HG03175 (cell line): ENCODE measurements at regions not wholly inside any gene's neighbourhood (a gene's known extent, or its start where the extent isn't known, plus 50 kb on each side); places are given as distances from the start of the nearest gene placed in this dataset.

Experiments used
- ATAC-seq: cut with Tn5 transposase; IDR thresholded peaks from one replicate; pipeline ENCODE4 v1.9.1; 2021; ENCODE audit warnings: mild to moderate bottlenecking, moderate library complexity; ENCODE audit not compliant: unreplicated experiment

DNA sequence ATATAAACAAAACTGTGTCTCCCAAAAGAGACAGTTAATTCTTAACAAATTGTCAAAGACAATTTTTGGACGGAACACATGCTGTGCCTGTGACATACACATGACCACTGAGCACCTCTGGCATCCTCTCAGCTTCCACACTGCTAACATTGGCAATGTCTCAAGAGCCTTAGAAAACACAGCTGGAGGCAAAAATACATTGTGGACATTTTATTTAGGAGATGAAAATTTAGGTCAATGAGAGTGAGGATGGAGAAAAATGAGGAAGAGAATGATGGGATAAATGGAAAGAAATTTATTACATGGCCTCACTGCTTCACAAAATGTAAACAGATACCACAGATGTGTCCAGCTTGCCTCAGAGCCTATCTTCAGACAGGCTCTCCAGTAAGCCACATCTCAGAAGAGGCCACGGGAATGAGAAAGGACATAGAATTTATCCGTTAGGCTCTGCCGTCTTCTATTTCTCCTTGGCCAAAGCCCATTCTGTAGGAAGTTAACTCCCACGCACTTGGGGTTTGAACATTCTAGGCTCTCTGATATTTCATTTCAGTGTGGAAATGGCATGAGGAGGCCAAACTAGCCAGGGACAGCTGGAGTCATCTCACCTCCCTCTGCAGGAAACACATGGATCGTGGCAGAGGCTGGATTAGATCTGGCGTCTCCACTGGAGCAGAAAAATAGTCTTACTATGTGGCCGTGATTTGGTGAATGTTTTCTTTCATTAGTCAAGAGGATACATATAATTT is 519.4 kb upstream of the DSEL start:
- ATAC-seq, result no peak

- no peak for ATAC-seq
These were observed 517.8 kb upstream of the DSEL start for GRCh38 chr18:68034296-68034695.

DNA sequence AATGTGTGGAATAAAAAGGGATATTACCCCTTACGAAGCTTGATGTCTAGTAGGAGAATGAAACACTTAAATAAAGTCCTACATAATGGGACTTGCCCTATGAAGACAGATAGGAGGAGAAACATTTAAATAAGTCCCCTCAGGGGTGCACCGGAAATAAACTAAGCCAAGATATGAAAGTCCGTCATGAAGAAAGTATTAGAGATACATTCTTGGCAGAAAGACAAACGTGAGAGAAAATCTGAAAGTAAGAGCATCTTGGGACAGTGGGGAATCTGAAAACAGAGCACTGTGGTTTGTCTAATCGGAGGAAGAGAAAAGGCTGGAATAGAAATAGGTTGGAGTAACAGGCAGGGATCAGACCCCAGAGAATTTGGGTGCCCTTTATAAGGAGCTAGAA is 516.9 kb upstream of the DSEL start:
- ATAC-seq, result no peak

DNA sequence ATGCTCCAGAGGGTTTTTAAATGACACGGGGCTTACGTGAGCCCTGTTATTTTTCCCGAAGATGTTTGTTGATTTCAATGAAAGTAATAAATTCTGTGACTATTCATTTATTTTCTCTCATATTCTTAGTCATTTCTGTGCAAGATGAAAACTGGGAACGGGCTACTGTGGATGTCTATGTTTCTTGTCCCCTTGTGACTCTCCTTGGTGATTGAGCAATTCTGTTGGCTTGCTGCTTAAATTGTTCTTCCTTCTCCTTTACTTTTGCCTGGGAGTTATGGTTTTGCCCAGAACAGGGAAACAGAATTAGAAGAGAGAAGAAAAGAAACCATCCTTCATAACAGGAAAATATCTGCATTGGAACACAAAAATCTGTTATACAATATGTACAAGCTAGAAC is 508.2 kb upstream of the DSEL start:
- ATAC-seq, result no peak

DNA sequence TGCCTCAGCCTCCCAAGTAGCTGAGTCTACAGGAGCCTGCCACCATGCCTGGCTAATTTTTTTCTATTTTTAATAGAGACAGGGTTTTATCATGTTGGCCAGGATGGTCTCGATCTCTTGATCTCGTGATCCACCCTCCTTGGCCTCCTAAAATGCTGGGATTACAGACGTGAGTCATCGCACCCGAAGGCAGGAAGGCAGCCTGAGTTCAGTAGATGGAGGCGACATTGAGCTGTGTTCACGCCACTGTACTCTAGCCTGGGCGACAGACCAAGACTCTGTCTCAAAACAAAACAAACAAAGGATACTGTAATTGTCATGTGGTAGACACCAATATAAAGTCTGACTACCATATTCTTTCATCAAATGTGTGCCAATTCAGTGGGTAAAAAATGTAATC is 500.9 kb upstream of the DSEL start:
- ATAC-seq, result no peak

GRCh38 chr18:67997496-67997895 is 481.0 kb upstream of the DSEL start:
- no peak for ATAC-seq

DNA sequence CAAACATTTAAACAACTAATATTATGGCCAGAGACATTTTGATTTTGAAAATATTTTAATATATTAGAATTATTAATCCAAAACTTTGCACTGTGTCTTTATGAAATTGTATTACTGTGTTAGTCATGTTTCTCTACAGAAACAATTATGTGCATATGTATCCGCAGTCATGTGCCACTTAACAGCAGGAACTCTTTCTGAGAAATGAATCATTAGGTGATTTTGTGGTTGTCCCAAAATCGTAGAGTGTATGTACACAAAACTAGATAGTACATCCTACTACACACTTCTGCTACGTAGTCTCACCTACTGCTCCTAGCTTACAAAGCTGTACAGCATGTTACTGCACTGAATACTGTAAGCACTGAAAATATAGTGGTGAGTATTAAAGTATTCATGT is 479.2 kb upstream of the DSEL start:
- no peak for ATAC-seq

DNA sequence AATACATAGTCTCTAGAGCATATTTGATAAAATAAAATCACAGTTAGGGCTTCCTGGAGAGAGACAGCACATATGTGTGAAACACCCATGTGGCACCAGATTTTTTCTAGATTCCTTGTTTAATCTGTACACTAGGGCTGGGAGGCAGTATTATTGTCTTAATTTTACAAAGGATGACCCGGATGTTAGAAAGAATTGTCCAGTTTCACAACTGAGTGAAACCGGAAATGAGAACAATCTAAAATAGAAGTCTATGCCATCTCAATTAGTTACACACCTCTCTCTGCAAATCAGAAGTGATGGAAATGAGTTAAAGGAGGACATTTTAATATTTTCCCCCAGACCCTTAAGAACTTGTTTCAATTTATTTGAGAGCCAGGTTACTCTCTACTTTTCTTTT is 463.7 kb upstream of the DSEL start:
- no peak for ATAC-seq

DNA sequence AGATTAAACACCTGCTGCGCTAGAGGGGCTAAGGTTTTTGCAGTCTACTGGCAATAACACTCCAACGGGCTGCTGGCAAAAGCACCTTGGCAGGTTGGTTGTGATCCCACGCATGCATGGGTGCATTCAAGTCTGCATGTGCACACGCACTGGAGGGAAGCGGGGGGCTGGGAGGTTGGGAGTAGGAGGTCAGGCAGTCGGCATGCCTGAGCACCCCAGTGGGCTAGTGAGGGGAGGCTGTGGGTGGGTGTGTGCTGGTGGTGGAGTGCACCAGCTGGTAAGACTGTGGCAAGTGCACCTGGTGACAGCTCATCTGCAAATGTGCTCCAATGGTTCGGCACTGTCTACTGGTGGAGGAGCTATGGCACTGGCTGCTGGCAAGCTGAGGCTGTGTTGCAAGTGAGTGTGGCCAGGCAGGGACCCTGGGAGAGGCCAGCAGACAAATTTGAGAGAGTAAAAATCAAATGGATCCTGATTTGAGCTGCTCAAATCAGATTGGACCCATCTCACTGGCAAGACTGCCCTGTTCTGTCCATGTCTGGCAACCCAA is 460.6 kb upstream of the DSEL start:
- ATAC-seq, result no peak

DNA sequence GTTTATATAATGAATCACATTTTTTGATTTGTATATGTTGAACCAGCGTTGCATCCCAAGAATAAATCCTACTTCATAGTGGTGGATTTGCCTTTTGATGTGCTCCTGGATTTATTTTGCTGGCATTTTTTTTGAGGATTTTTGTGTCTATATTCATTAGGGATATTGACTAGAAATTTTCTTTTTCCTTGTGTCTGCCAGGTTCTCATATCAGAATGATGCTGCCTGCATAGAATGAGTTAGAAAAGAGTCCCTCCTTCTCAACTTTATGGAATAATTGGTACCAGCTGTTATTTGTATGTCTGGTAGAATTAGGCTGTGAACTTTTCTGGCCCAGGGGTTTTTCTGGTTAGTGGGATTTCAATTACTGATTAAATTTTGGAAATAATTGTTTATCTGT is 457.4 kb upstream of the DSEL start:
- no peak for ATAC-seq

GRCh38 chr18:67969458-67969857 is 452.9 kb upstream of the DSEL start:
- ATAC-seq, result no peak

DNA sequence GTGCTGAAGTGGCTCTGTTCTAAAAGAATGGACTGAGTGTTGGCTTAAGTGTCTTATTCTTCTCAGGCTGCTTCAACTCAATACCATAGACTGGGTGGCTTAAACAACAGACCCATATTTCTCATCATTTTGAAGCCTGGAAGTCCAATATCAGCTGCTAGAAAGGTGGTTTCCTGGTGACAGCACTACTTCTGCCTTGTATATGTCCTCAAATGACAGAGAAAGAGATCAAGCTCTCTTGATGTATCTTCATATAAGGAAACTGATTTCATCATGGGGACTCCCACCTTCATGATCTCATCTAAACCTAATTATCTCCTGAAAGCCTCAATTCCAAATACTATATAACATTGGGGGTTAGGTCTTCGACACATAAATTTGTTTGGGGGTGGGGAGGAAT is 449.7 kb upstream of the DSEL start:
- no peak for ATAC-seq

DNA sequence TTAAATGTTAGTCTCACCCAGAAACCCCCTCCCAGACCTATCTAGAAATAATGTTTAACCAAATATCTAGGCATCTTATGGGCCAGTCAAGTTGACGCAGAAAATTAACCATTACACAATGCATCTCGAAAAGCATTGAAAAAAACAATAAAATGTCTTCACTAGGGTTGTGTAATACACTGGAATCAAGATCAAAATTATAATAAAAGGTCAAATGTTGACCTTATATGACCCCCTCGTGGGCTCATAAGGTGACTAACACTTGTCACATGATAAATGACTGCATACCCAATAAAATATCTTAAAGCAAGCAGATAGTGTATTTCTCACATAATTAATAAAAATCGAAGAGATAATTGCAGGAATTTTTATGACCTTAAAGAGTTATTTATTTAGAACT is 447.9 kb upstream of the DSEL start:
- no peak for ATAC-seq

GRCh38 chr18:67961701-67962440 is 445.4 kb upstream of the DSEL start:
- no peak for ATAC-seq

- ATAC-seq, result no peak
These were observed 441.2 kb upstream of the DSEL start for GRCh38 chr18:67957684-67958083.

DNA sequence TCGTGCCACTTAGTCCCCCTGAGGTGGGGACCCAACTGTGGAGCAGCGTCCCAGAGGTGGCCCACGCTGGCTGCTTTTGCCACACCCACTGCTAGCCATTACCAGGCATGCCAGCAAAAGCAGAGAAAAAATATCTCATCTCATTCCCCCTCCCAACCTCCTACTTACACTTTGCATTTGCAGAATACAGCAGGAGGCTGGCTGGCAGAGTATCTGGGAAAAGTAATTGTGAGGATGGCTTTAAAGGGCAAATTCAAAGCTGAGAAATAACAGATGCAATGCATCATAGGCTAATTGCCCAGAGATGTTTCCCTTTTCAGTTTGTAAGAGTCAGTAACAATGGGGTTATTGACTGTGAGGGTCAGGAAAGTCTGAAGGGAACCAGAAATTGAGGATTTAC is 438.1 kb upstream of the DSEL start:
- no peak for ATAC-seq

GRCh38 chr18:67951137-67951536 is 434.6 kb upstream of the DSEL start:
- ATAC-seq, result no peak

GRCh38 chr18:67938660-67939059 is 422.1 kb upstream of the DSEL start:
- ATAC-seq, result no peak

DNA sequence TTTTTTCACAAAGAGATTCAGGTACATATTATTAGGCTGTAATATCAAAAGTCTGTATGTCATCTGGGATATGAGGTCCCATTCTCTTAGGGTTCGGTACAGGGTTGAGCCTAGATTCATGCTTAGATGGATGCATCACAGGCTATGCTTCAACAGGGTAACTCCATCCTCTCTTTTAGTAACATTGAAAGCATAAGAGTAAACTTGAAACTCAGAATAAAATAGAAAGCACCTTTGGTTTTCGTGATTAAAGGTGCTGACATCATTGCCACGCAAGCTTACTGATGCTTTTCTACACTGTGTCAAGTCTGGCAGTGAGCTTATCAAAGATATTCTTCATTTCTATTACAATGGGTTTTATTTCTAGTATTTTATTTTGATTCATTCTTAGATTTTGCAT is 419.1 kb upstream of the DSEL start:
- ATAC-seq, result no peak

- ATAC-seq, result no peak
These were observed 416.8 kb upstream of the DSEL start for GRCh38 chr18:67933271-67933670.

DNA sequence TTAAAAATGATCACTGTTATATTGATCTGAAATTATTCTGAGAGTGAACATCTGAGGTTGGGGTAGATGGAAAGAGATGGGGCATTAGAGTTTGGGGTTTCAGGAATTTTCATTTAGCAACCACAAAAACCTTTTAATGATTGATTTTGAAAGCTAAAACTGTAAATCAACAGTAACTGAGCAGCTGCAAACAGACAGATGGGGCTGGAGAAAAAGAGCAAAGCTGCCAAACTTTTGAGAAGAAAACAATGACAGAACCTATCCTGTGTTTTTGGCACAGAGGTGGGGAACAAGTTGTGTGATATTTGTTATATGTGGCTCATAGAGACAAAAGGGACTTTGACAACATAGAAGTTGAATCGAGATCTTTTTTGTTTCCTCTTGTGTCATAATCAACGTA is 415.8 kb upstream of the DSEL start:
- no peak for ATAC-seq
